RWPE1 (cell line): ENCODE measurements at regions not wholly inside any gene's neighbourhood (a gene's known extent, or its start where the extent isn't known, plus 50 kb on each side); places are given as distances from the start of the nearest gene placed in this dataset.

ENCODE experiments used
- CTCF ChIA-PET: fragments of 350-600 bp; sonication (Branson Sonifier 250); formaldehyde crosslinking; extraction: SDS; loops from one replicate; lab custom pipeline; 2021; lab: Yijun Ruan, JAX
- POLR2A ChIA-PET: fragments of 400-600 bp; formaldehyde crosslinking; extraction: SDS; loops from one replicate; lab custom pipeline; 2020; ENCODE audit warnings: antibody characterized with exemption; ENCODE audit not compliant: low non-redundant PET; lab: Yijun Ruan, JAX
- DNase-seq: peaks from one replicate; pipeline ENCODE4 v3.0.0; 2012; ENCODE audit warnings: low spot score
- H3K27ac ChIP-seq: fragments of 450-650 bp; 2 replicates; pipeline ENCODE4 v1.5.1; 2017
- TF ChIP-seq, protein P1 (sequence below): fragments of 450-650 bp; conservative IDR thresholded peaks from 2 replicates; pipeline ENCODE4 v1.5.1; 2017; ENCODE audit warnings: low read depth, mild to moderate bottlenecking

DNA sequence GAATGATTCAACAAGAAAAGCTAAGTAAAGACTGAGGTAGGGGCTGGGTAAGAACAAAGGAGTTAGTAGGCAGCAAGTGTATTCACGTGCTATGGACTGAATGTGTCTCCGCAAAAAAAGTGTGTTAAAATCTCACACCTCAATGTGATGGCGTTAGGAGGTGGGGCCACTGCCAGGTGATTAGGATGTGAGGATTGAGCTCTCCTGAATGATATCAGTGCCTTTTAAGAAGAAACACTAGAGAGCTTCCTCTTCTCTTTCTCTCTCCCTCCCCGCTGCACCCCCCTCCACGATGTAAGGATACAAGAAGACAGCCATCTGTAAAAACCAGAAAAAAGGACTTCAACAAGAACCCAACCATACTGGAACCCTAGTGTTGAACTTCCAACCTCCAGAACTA is 396.1 kb upstream of the PLXNA2 start:
- H3K27ac ChIP-seq: no peak overlapping the region
- DNase-seq: no peak
- TF ChIP-seq, protein P1, sequence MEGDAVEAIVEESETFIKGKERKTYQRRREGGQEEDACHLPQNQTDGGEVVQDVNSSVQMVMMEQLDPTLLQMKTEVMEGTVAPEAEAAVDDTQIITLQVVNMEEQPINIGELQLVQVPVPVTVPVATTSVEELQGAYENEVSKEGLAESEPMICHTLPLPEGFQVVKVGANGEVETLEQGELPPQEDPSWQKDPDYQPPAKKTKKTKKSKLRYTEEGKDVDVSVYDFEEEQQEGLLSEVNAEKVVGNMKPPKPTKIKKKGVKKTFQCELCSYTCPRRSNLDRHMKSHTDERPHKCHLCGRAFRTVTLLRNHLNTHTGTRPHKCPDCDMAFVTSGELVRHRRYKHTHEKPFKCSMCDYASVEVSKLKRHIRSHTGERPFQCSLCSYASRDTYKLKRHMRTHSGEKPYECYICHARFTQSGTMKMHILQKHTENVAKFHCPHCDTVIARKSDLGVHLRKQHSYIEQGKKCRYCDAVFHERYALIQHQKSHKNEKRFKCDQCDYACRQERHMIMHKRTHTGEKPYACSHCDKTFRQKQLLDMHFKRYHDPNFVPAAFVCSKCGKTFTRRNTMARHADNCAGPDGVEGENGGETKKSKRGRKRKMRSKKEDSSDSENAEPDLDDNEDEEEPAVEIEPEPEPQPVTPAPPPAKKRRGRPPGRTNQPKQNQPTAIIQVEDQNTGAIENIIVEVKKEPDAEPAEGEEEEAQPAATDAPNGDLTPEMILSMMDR: no peak
- ChIA-PET POLR2A (no interaction called here), CTCF (no interaction called here)

DNA sequence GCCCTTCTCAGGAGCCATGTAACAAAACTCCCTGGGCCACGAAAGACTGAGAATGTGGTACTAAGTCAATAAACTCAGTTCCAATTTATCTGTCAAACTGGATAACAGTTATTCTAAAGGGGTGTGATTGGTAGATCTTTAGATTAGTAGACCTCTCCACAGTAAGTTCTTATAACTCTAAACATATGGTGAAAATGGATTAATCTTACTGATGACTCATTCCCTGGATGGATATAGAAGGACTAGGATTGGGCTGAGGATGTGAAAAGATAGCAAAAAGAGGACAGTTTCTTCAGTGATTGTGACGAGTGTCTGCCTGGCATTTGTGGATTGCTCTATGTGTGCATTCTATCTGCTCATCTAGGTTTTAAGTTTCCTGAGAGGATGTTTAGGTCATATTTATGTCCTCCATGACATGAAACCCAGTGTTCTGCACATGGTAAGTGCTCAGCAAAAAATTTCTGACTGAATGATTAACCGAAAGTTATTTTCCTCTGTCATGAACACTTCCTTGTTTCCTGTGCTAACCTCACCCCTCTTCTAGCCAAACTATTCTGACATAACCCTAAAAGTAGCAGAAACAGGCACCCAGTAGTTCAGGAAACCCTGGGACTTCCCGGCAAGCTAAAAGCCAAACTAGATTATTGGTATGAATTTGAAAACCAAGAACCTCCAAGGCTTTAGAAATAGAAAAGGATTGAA is 397.5 kb upstream of the PLXNA2 start:
- no peak for DNase-seq
- H3K27ac ChIP-seq: no peak overlapping the region
- ChIA-PET POLR2A (no interaction called here), CTCF (interaction anchor here (0.5 to 0.6 kb wide), 2 partner anchors 251 to 548 kb away, joined by 3 to 4 read pairs; no protein-coding TSS in a partner anchor)
- TF ChIP-seq, protein P1: no peak

DNA sequence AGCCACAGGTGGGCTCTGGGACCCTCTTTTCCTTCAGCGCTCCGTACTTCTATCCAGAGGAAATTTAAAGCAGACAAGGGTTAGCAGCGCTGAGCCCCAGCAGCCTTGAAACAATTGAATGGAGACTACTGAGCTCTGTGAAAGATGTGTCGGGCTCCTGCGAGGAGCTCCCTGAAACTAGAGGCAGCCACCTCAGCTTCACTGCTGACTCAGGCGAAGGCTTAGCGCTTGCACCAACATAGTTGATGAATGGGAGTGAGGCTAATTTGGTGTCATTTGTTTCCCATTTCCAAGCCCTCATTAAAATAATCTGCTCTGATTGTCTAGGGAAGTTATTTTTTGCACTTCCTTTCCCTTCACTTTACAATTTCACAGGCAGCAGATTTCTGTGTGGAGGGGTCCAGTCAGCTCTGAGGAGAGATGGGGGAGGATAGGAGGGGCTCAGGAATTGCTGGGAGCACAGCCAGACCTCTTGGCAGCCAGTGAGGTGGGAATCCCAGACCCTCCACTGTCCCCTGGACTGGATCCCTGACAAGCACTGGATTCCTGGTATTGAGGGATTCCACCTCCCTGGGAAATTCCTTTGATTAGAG is 398.9 kb upstream of the PLXNA2 start:
- ChIA-PET CTCF (no interaction called here), POLR2A (no interaction called here)

DNA sequence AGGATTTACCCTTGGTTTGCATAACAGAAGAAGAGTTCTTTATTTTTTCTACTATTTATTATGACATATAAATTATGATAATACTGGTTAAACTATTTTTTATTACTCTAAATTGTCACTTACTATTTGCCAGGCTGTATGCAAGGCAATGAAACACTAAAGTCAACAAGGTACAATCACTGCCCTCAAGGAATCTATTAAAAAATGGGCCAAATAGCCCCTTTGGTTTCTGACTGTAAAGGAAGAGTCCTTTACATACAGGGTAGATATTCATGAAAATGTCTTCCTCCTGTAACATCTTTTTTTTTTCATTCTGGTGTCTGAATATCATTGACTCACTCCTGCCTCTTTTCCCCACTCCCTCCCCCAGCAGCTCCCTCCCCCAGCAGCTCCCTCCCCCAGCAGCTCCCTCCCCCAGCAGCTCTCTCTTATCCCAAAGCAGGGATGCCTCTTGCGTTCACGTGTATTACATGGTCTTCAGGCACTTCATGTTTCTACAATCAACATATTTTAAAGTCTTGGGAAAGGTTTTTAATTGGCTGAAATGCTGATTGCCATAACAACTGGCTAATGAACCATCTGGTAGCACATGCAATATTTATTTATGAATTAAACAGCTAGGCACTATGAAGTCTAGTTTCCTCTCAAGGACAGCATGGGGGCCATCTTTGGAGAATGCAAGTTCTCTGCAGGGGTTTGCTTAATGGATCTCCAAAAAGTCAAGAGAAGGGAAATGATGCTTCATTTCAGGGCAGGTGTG is 400.4 kb upstream of the PLXNA2 start:
- ChIA-PET CTCF (no interaction called here), POLR2A (no interaction called here)
- H3K27ac ChIP-seq: no peak overlapping the region
- no peak for DNase-seq
- TF ChIP-seq, protein P1: no peak

More for the DNA sequence above, 398.9 kb upstream of the PLXNA2 start:
- no peak for DNase-seq
- H3K27ac ChIP-seq: no peak overlapping the region
- TF ChIP-seq, protein P1: no peak

DNA sequence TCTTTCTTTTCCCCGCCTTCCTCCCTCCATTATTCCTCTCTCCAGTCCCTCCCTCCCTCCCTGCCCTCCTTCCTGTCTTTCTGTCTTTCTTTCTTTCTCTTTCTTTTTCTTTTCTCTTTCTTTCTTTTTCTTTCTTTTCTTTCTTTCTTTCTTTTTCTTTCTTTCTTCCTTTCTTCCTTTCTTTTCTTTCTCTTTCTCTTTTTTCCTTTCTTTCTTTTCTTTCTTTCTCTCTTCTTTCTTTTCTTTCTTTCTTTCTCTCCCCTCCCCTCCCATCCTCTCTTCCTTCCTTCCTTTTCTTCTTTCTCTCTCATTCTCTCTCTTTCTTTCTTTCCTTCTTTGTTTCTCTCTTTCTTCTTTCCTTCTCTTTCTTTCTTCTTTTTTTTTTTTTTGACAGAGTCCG is 402.2 kb upstream of the PLXNA2 start:
- ChIA-PET POLR2A (interaction anchor here (0.6 kb wide), 1 partner anchor 531 kb away, joined by 3 read pairs; no protein-coding TSS in a partner anchor), CTCF (interaction anchor here (0.6 kb wide), 1 partner anchor 544 kb away, joined by 8 read pairs; no protein-coding TSS in a partner anchor)
- no peak for DNase-seq
- TF ChIP-seq, protein P1: no peak
- H3K27ac ChIP-seq: no peak overlapping the region

DNA sequence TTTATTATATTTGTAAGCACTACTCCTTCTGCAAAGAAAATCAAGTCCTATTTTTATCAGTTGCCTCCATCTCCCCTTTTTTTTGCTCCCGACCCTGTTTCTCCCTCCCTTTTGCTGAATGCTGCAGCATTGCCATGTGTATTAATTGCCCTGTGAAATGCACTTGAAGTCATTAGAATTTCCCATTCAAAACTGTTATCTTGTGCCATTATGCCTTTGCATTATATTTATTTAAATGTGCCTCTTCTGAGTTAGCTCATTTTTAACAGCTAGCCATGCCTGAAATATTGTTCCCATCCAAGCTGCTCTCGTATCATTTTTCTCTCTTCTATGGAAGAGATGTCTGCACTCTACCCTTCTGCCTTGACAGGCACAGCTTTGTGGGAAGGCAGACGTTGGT is 404.0 kb upstream of the PLXNA2 start:
- TF ChIP-seq, protein P1: no peak
- no peak overlapping the region for H3K27ac ChIP-seq
- DNase-seq: no peak
- CTCF ChIA-PET: interaction anchor here (0.6 to 1.9 kb wide), 2 partner anchors 238 to 559 kb away, joined by 5 to 6 read pairs; no protein-coding TSS in a partner anchor
- POLR2A ChIA-PET: no interaction called here
